Endothelial cell of umbilical vein (primary cell): ENCODE measurements at regions not wholly inside any gene's neighbourhood (a gene's known extent, or its start where the extent isn't known, plus 50 kb on each side); places are given as distances from the start of the nearest gene placed in this dataset.

Source experiments
- CTCF ChIP-seq, 2 donors: IDR thresholded peaks; 1 replicate in 1 of 2; 2 replicates in 1 of 2; pipeline ENCODE4 v1.5.1; 2011; ENCODE audit warnings: low read length in 2 of 2, mild to moderate bottlenecking in 2 of 2, moderate library complexity in 2 of 2, control low read depth in 1 of 2, inconsistent platforms in 1 of 2, low read depth in 1 of 2; ENCODE audit not compliant: insufficient read depth in 1 of 2; ENCODE audit errors: extremely low read depth in 1 of 2
- POLR2A ChIP-seq: IDR thresholded peaks from 2 replicates; pipeline ENCODE4 v1.6.1; 2012; ENCODE audit warnings: low read depth, mild to moderate bottlenecking, control low read depth, low read length

- TF ChIP-seq POLR2A (no peak), CTCF (IDR thresholded peaks at IDR 0.05; ENCODE audit: extremely low read depth in 1 of 2, insufficient read depth in 1 of 2, low read depth in 1 of 2, low read length in 2 of 2) (no peak)
Observed at GRCh38 chr22:48695251-48695650, 1132.4 kb downstream of the BRD1 start.
